Hypothalamus (tissue), 51 donors: ENCODE measurements at regions not wholly inside any gene's neighbourhood (a gene's known extent, or its start where the extent isn't known, plus 50 kb on each side); places are given as distances from the start of the nearest gene placed in this dataset.

Experiments used
- DNase-seq, 51 donors: peaks; one replicate each; lab custom pipeline; 2025; lab: John Stamatoyannopoulos, UW

GRCh38 chr4:185892165-185892564 lies 80.2 kb upstream of the SORBS2 start:
- no peak for DNase-seq

- no peak for DNase-seq
Observed at GRCh38 chr4:185893500-185893899, 81.5 kb upstream of the SORBS2 start.

GRCh38 chr4:185894481-185894880 lies 82.5 kb upstream of the SORBS2 start:
- DNase-seq, result no peak

GRCh38 chr4:185895351-185895750 lies 83.4 kb upstream of the SORBS2 start:
- DNase-seq, result no peak

GRCh38 chr4:185895866-185896265 lies 83.9 kb upstream of the SORBS2 start:
- no peak for DNase-seq

- DNase-seq, result no peak
Observed at GRCh38 chr4:185896817-185897488, 85.0 kb upstream of the SORBS2 start.

GRCh38 chr4:185898413-185898812 lies 86.4 kb upstream of the SORBS2 start:
- no peak for DNase-seq

GRCh38 chr4:185899833-185900232 lies 87.8 kb upstream of the SORBS2 start:
- DNase-seq, result no peak

GRCh38 chr4:185902654-185903053 lies 90.7 kb upstream of the SORBS2 start:
- DNase-seq, result no peak

GRCh38 chr4:185903205-185903604 lies 91.2 kb upstream of the SORBS2 start:
- DNase-seq, result no peak

GRCh38 chr4:185904381-185904780 lies 92.4 kb upstream of the SORBS2 start:
- DNase-seq, result no peak

- no peak for DNase-seq
Observed at GRCh38 chr4:185909972-185910371, 98.0 kb upstream of the SORBS2 start.

GRCh38 chr4:185911556-185912064 lies 99.6 kb upstream of the SORBS2 start:
- no peak for DNase-seq

GRCh38 chr4:185912779-185913178 lies 100.8 kb upstream of the SORBS2 start:
- DNase-seq, result no peak

- no peak for DNase-seq
Observed at GRCh38 chr4:185914583-185915199, 102.7 kb upstream of the SORBS2 start.

GRCh38 chr4:185915271-185915670 lies 103.3 kb upstream of the SORBS2 start:
- DNase-seq, result no peak

- DNase-seq, result no peak
Observed at GRCh38 chr4:185915817-185916216, 103.8 kb upstream of the SORBS2 start.

GRCh38 chr4:185916231-185916630 lies 104.2 kb upstream of the SORBS2 start:
- DNase-seq, result no peak

- DNase-seq, result no peak
Observed at GRCh38 chr4:185916683-185917082, 104.7 kb upstream of the SORBS2 start.

GRCh38 chr4:185919107-185919506 lies 107.1 kb upstream of the SORBS2 start:
- DNase-seq, result peak in 2 of 51 donors; percentile 9 to 10

GRCh38 chr4:185920171-185920570 lies 108.2 kb upstream of the SORBS2 start:
- DNase-seq, result no peak

GRCh38 chr4:185920691-185921260 lies 108.8 kb upstream of the SORBS2 start:
- no peak for DNase-seq
